ENCODE measurements at regions not wholly inside any gene's neighbourhood (a gene's known extent, or its start where the extent isn't known, plus 50 kb on each side); places are given as distances from the start of the nearest gene placed in this dataset.

- no TSS peak for BruUV-seq (replicated peaks)
- Histone ChIP-seq H3K27me3 (ENCODE audit: control insufficient read depth in 2 of 2, insufficient read depth in 2 of 2, low read length in 2 of 2) (peaks cover 8 to 14% of the 10 kb centered on the region in 2 experiments), H3K9me1 (replicated peaks; ENCODE audit: control insufficient read depth, extremely low read depth, insufficient read depth, low read length) (no peaks in the 10 kb centered on the region), H3K4me1 (ENCODE audit: control insufficient read depth, extremely low read depth, insufficient read depth, low read length) (peaks cover 7% of the 10 kb centered on the region), H3K9me3 (replicated peaks; ENCODE audit: control insufficient read depth, insufficient read depth, low read length) (no peaks in the 10 kb centered on the region), H3K9ac (replicated peaks; ENCODE audit: extremely low read depth, insufficient read depth, low read length) (no peak overlapping the region), H3K4me2 (ENCODE audit: insufficient read depth, low read length) (no peak overlapping the region), H2AFZ (ENCODE audit: low read depth, low read length) (no peak overlapping the region), H3K27ac (ENCODE audit: insufficient read depth, low read depth, low read length) (no peak overlapping the region), H4K20me1 (replicated peaks; ENCODE audit: control insufficient read depth, extremely low read depth, insufficient read depth, low read length) (no peaks in the 10 kb centered on the region), H3K4me3 (replicated peaks in 1 of 3; ENCODE audit: insufficient read depth in 1 of 3, low read depth in 1 of 3, low read length in 3 of 3) (no peak overlapping the region), H3K36me3 (ENCODE audit: control insufficient read depth in 2 of 2, extremely low read depth in 1 of 2, insufficient read depth in 2 of 2, low read length in 2 of 2) (no peaks in the 10 kb centered on the region), H3K79me2 (ENCODE audit: control insufficient read depth, insufficient read depth, low read length) (no peaks in the 10 kb centered on the region)
- POLR2A ChIA-PET, result no interaction called here
- TF ChIP-seq CTCF (IDR thresholded peaks at IDR 0.05; ENCODE audit: extremely low read depth in 1 of 2, insufficient read depth in 1 of 2, low read depth in 1 of 2, low read length in 2 of 2), result no peak
- TF ChIP-seq JUN (IDR thresholded peaks at IDR 0.05; ENCODE audit: borderline replicate concordance, insufficient read depth, insufficient read length, low read depth), result no peak
- TF ChIP-seq GATA2 (IDR thresholded peaks at IDR 0.05; ENCODE audit: insufficient read depth, insufficient read length, low read depth, low read length), result no peak
- no peak for TF ChIP-seq MYC (IDR thresholded peaks at IDR 0.05; ENCODE audit: low read depth, low read length)
- TF ChIP-seq POLR2AphosphoS5 (IDR thresholded peaks at IDR 0.05; ENCODE audit: insufficient read depth, low read depth, low read length), result no peak
- TF ChIP-seq FOS (IDR thresholded peaks at IDR 0.05; ENCODE audit: borderline replicate concordance, insufficient read depth, low read length), result no peak
- no peak for TF ChIP-seq EZH2 (IDR thresholded peaks at IDR 0.05; ENCODE audit: borderline replicate concordance, low read depth, low read length, severe bottlenecking)
- TF ChIP-seq MAX (IDR thresholded peaks at IDR 0.05; ENCODE audit: insufficient read depth, insufficient read length), result no peak
- TF ChIP-seq POLR2A (IDR thresholded peaks at IDR 0.05; ENCODE audit: low read depth, low read length), result no peak
- FAIRE-seq (no peak), DNase-seq (ENCODE audit: low read depth, low spot score) (no peak)
- CTCF ChIA-PET, result no interaction called here
- dilution Hi-C loops (cut with MboI; ENCODE audit: extremely low pct_ligation_motif_present, low sequenced_read_pairs), result no loop called here
- intact Hi-C loops (cut with micrococcal nuclease), result no loop called here
Observed at GRCh38 chr9:124084087-124084486, 72.5 kb downstream of the LHX2 start.
